ENCODE measurements at regions not wholly inside any gene's neighbourhood (a gene's known extent, or its start where the extent isn't known, plus 50 kb on each side); places are given as distances from the start of the nearest gene placed in this dataset.

- Histone ChIP-seq H3K36me3 (ENCODE audit: control insufficient read depth, insufficient read depth, low read length) (no peaks in the 10 kb centered on the region), H3K9me3 (ENCODE audit: control insufficient read depth, insufficient read depth, low read length) (no peaks in the 10 kb centered on the region), H3K27me3 (ENCODE audit: control insufficient read depth, insufficient read depth, low read length) (no peaks in the 10 kb centered on the region), H3K4me3 (ENCODE audit: low read length) (no peak overlapping the region), H3K4me1 (ENCODE audit: control insufficient read depth, insufficient read depth, low read length) (no peaks in the 10 kb centered on the region), H3K27ac (ENCODE audit: low read length) (no peak overlapping the region)
- no CpG with 5 or more reads among the region's 4 CpGs for WGBS (ENCODE audit: insufficient coverage, insufficient read length)
- DNase-seq (ENCODE audit: low read depth, low spot score), result no peak
Measured at GRCh38 chr3:181966393-181966792, 254.7 kb downstream of the SOX2 start.

- H3K4me3 ChIP-seq (ENCODE audit: low read length), result no peak overlapping the region
- no peaks in the 10 kb centered on the region for H3K27me3 ChIP-seq (ENCODE audit: control insufficient read depth, insufficient read depth, low read length)
- H3K36me3 ChIP-seq (ENCODE audit: control insufficient read depth, insufficient read depth, low read length), result no peaks in the 10 kb centered on the region
- H3K9me3 ChIP-seq (ENCODE audit: control insufficient read depth, insufficient read depth, low read length), result no peaks in the 10 kb centered on the region
- no peak overlapping the region for H3K27ac ChIP-seq (ENCODE audit: low read length)
- H3K4me1 ChIP-seq (ENCODE audit: control insufficient read depth, insufficient read depth, low read length), result no peaks in the 10 kb centered on the region; the same call in 1 of the 2 replicates
- no CpG with 5 or more reads among the region's 3 CpGs for WGBS (ENCODE audit: insufficient coverage, insufficient read length)
- no peak for DNase-seq (ENCODE audit: low read depth, low spot score)
Measured at GRCh38 chr3:181969925-181970324, 258.2 kb downstream of the SOX2 start.

- no peaks in the 10 kb centered on the region for H3K27me3 ChIP-seq (ENCODE audit: control insufficient read depth, insufficient read depth, low read length)
- DNase-seq (ENCODE audit: low read depth, low spot score), result no peak
- H3K27ac ChIP-seq (ENCODE audit: low read length), result no peak overlapping the region
- no peaks in the 10 kb centered on the region; the same call in 1 of the 2 replicates for H3K4me1 ChIP-seq (ENCODE audit: control insufficient read depth, insufficient read depth, low read length)
- no CpG with 5 or more reads among the region's 2 CpGs for WGBS (ENCODE audit: insufficient coverage, insufficient read length)
- H3K4me3 ChIP-seq (ENCODE audit: low read length), result no peak overlapping the region
- no peaks in the 10 kb centered on the region for H3K9me3 ChIP-seq (ENCODE audit: control insufficient read depth, insufficient read depth, low read length)
- no peaks in the 10 kb centered on the region for H3K36me3 ChIP-seq (ENCODE audit: control insufficient read depth, insufficient read depth, low read length)
Measured at GRCh38 chr3:181971424-181971823, 259.7 kb downstream of the SOX2 start.

- WGBS (ENCODE audit: insufficient coverage, insufficient read length), result no CpG with 5 or more reads among the region's 2 CpGs
- no peaks in the 10 kb centered on the region for H3K36me3 ChIP-seq (ENCODE audit: control insufficient read depth, insufficient read depth, low read length)
- H3K4me3 ChIP-seq (ENCODE audit: low read length), result no peak overlapping the region
- no peaks in the 10 kb centered on the region; the same call in 1 of the 2 replicates for H3K4me1 ChIP-seq (ENCODE audit: control insufficient read depth, insufficient read depth, low read length)
- DNase-seq (ENCODE audit: low read depth, low spot score), result no peak
- no peak overlapping the region for H3K27ac ChIP-seq (ENCODE audit: low read length)
- H3K9me3 ChIP-seq (ENCODE audit: control insufficient read depth, insufficient read depth, low read length), result no peaks in the 10 kb centered on the region
- no peaks in the 10 kb centered on the region for H3K27me3 ChIP-seq (ENCODE audit: control insufficient read depth, insufficient read depth, low read length)
Measured at GRCh38 chr3:181974198-181974597, 262.5 kb downstream of the SOX2 start.

- Histone ChIP-seq H3K4me3 (ENCODE audit: low read length) (no peak overlapping the region), H3K9me3 (ENCODE audit: control insufficient read depth, insufficient read depth, low read length) (no peaks in the 10 kb centered on the region), H3K4me1 (ENCODE audit: control insufficient read depth, insufficient read depth, low read length) (no peaks in the 10 kb centered on the region; the same call in 1 of the 2 replicates), H3K27ac (ENCODE audit: low read length) (no peak overlapping the region), H3K27me3 (ENCODE audit: control insufficient read depth, insufficient read depth, low read length) (no peaks in the 10 kb centered on the region), H3K36me3 (ENCODE audit: control insufficient read depth, insufficient read depth, low read length) (no peaks in the 10 kb centered on the region)
- no peak for DNase-seq (ENCODE audit: low read depth, low spot score)
- no CpG with 5 or more reads among the region's 1 CpG for WGBS (ENCODE audit: insufficient coverage, insufficient read length)
Measured at GRCh38 chr3:181976526-181976925, 264.8 kb downstream of the SOX2 start.

- H3K36me3 ChIP-seq (ENCODE audit: control insufficient read depth, insufficient read depth, low read length), result no peaks in the 10 kb centered on the region
- WGBS (ENCODE audit: insufficient coverage, insufficient read length), result no CpG with 5 or more reads among the region's 2 CpGs
Measured at GRCh38 chr3:181985386-181985785, 273.7 kb downstream of the SOX2 start.

GRCh38 chr3:181987736-181988135 is 276.0 kb downstream of the SOX2 start:
- H3K27me3 ChIP-seq (ENCODE audit: control insufficient read depth, insufficient read depth, low read length), result no peaks in the 10 kb centered on the region
- no peak overlapping the region for H3K4me3 ChIP-seq (ENCODE audit: low read length)
- H3K9me3 ChIP-seq (ENCODE audit: control insufficient read depth, insufficient read depth, low read length), result no peaks in the 10 kb centered on the region
- no peak for DNase-seq (ENCODE audit: low read depth, low spot score)
- H3K36me3 ChIP-seq (ENCODE audit: control insufficient read depth, insufficient read depth, low read length), result no peaks in the 10 kb centered on the region
- H3K4me1 ChIP-seq (ENCODE audit: control insufficient read depth, insufficient read depth, low read length), result no peaks in the 10 kb centered on the region
- no CpG with 5 or more reads among the region's 4 CpGs for WGBS (ENCODE audit: insufficient coverage, insufficient read length)
- no peak overlapping the region for H3K27ac ChIP-seq (ENCODE audit: low read length)

More at GRCh38 chr3:181985386-181985785, 273.7 kb downstream of the SOX2 start:
- no peaks in the 10 kb centered on the region for H3K4me1 ChIP-seq (ENCODE audit: control insufficient read depth, insufficient read depth, low read length)
- no peak for DNase-seq (ENCODE audit: low read depth, low spot score)
- H3K27me3 ChIP-seq (ENCODE audit: control insufficient read depth, insufficient read depth, low read length), result no peaks in the 10 kb centered on the region
- H3K4me3 ChIP-seq (ENCODE audit: low read length), result no peak overlapping the region
- H3K27ac ChIP-seq (ENCODE audit: low read length), result no peak overlapping the region
- H3K9me3 ChIP-seq (ENCODE audit: control insufficient read depth, insufficient read depth, low read length), result no peaks in the 10 kb centered on the region

GRCh38 chr3:181998828-181999227 is 287.1 kb downstream of the SOX2 start:
- no peak for DNase-seq (ENCODE audit: low read depth, low spot score)
- Histone ChIP-seq H3K27ac (ENCODE audit: low read length) (no peak overlapping the region), H3K9me3 (ENCODE audit: control insufficient read depth, insufficient read depth, low read length) (no peaks in the 10 kb centered on the region), H3K4me3 (ENCODE audit: low read length) (no peak overlapping the region), H3K36me3 (ENCODE audit: control insufficient read depth, insufficient read depth, low read length) (no peaks in the 10 kb centered on the region), H3K4me1 (ENCODE audit: control insufficient read depth, insufficient read depth, low read length) (no peaks in the 10 kb centered on the region), H3K27me3 (ENCODE audit: control insufficient read depth, insufficient read depth, low read length) (no peaks in the 10 kb centered on the region)
- no CpG with 5 or more reads among the region's 4 CpGs for WGBS (ENCODE audit: insufficient coverage, insufficient read length)

- Histone ChIP-seq H3K27me3 (ENCODE audit: control insufficient read depth, insufficient read depth, low read length) (no peaks in the 10 kb centered on the region), H3K4me3 (ENCODE audit: low read length) (no peak overlapping the region), H3K4me1 (ENCODE audit: control insufficient read depth, insufficient read depth, low read length) (no peaks in the 10 kb centered on the region), H3K36me3 (ENCODE audit: control insufficient read depth, insufficient read depth, low read length) (no peaks in the 10 kb centered on the region), H3K9me3 (ENCODE audit: control insufficient read depth, insufficient read depth, low read length) (no peaks in the 10 kb centered on the region), H3K27ac (ENCODE audit: low read length) (no peak overlapping the region)
- no CpG with 5 or more reads among the region's 6 CpGs for WGBS (ENCODE audit: insufficient coverage, insufficient read length)
- no peak for DNase-seq (ENCODE audit: low read depth, low spot score)
Measured at GRCh38 chr3:181999314-181999713, 287.6 kb downstream of the SOX2 start.

- Histone ChIP-seq H3K27ac (ENCODE audit: low read length) (no peak overlapping the region), H3K9me3 (ENCODE audit: control insufficient read depth, insufficient read depth, low read length) (no peaks in the 10 kb centered on the region), H3K36me3 (ENCODE audit: control insufficient read depth, insufficient read depth, low read length) (no peaks in the 10 kb centered on the region), H3K27me3 (ENCODE audit: control insufficient read depth, insufficient read depth, low read length) (no peaks in the 10 kb centered on the region), H3K4me3 (ENCODE audit: low read length) (no peak overlapping the region), H3K4me1 (ENCODE audit: control insufficient read depth, insufficient read depth, low read length) (no peaks in the 10 kb centered on the region)
- no peak for DNase-seq (ENCODE audit: low read depth, low spot score)
- no CpG with 5 or more reads among the region's 5 CpGs for WGBS (ENCODE audit: insufficient coverage, insufficient read length)
Measured at GRCh38 chr3:182000447-182000846, 288.7 kb downstream of the SOX2 start.

GRCh38 chr3:182005219-182005618 is 293.5 kb downstream of the SOX2 start:
- Histone ChIP-seq H3K4me3 (ENCODE audit: low read length) (no peak overlapping the region), H3K4me1 (ENCODE audit: control insufficient read depth, insufficient read depth, low read length) (no peaks in the 10 kb centered on the region), H3K27ac (ENCODE audit: low read length) (no peak overlapping the region), H3K27me3 (ENCODE audit: control insufficient read depth, insufficient read depth, low read length) (no peaks in the 10 kb centered on the region), H3K9me3 (ENCODE audit: control insufficient read depth, insufficient read depth, low read length) (no peaks in the 10 kb centered on the region), H3K36me3 (ENCODE audit: control insufficient read depth, insufficient read depth, low read length) (no peaks in the 10 kb centered on the region)
- no peak for DNase-seq (ENCODE audit: low read depth, low spot score)
- WGBS (ENCODE audit: insufficient coverage, insufficient read length), result no CpG with 5 or more reads among the region's 3 CpGs

All from iPS DF 6.9 (cell line).